NCI-H1930 (cell line): ENCODE measurements at regions not wholly inside any gene's neighbourhood (a gene's known extent, or its start where the extent isn't known, plus 50 kb on each side); places are given as distances from the start of the nearest gene placed in this dataset.

Experiments used
- DNase-seq, 2 experiments: peaks; one replicate each; lab custom pipeline; 2025; lab: John Stamatoyannopoulos, UW

DNA sequence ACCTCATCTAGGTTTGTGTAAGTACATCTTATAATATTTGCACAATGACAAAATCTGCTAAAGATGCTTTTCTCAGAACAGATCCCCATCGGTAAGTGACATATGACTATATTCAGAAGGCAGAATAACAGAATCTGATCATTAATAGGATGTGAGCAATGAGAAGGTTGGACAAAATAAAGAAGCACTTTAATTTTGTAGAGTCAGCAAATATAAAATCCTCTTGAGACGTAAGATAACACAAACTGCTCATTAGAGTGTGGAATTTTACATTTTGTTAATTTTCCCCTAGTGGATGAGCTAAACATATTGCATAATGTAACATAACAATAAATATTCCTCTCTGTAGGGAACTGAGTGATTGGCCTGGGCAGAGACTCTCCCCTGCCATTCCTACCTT lies 658.4 kb upstream of the ZP4 start:
- DNase-seq, result no peak

- DNase-seq, result no peak
These were observed 655.4 kb upstream of the ZP4 start for GRCh38 chr1:238546118-238546517.

DNA sequence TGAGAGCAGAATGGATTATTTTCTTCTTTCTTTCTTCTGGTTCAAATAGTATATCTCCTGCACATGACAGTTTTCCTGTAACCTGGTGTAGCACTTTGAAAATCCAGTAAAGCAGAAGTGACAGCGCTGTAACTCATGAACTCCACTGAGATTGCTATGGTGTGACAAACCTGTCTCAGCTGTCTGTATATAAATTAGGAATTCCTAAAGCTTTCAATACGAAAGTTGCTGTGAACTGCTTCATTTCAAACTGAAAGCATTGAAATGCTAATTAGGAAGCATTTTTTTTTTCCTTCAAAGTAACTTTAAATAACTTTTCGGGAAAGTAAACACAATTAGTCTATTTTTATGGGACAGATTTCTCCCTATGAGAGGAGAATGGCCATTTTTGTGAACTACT lies 646.9 kb upstream of the ZP4 start:
- DNase-seq, result no peak

GRCh38 chr1:238530209-238530851 lies 639.6 kb upstream of the ZP4 start:
- no peak for DNase-seq

GRCh38 chr1:238517711-238518110 lies 627.0 kb upstream of the ZP4 start:
- no peak for DNase-seq

DNA sequence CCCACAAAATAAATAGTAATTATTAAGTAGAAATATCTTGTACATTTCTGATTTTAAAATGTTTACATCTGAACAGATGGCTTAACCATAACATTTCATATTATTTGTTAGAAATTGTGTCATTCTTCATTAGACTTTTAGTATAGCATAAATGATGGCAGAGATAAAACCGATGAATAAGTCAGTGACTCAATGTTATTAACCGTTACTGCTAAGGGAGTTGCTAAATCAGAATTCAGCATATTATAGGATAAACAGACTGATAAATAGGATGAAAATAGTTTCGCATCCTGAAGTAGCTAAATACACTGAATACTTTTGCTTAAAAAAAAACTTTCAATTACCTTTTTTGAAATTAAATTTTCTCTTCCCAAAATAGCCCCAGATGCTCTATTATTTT lies 610.6 kb upstream of the ZP4 start:
- DNase-seq, result no peak

DNA sequence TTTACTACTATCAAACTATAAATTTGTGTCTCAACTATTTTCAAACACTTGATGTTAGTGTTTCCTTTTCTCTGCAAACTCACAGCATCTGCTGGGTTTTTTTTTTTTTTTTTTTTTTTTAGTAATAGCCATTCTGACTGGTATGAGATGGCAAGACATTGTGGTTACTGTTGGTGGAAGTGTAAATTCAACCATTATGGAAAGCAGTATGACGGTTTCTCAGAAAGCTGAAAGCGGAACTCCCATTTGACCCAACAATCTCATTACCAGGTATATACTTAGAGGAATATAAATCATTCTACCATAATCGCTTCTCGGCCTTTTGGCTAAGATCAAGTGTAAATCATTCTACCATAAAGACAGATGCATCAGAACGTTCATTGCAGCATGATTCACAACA lies 608.3 kb upstream of the ZP4 start:
- DNase-seq, result no peak

GRCh38 chr1:238492271-238492670 lies 601.5 kb upstream of the ZP4 start:
- no peak for DNase-seq

GRCh38 chr1:238491265-238491664 lies 600.5 kb upstream of the ZP4 start:
- DNase-seq, result no peak

DNA sequence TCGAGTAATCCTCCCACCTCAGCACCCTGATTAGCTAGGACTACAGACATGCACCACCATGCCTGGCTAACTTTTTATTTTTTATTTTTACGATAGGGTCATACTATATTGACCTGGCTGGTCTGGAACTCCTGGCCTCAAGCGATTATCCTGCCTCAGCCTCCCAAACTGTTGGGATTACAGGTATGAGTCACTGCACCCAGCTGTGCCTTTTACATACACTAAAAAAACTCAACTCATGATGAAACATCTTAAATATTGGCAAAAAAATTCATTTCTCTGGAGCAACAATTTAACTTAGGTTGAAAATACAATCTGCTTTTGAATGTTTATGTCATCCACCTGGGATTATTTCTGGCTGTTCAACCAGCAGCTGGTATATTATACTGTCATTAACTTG lies 598.3 kb upstream of the ZP4 start:
- DNase-seq, result no peak

DNA sequence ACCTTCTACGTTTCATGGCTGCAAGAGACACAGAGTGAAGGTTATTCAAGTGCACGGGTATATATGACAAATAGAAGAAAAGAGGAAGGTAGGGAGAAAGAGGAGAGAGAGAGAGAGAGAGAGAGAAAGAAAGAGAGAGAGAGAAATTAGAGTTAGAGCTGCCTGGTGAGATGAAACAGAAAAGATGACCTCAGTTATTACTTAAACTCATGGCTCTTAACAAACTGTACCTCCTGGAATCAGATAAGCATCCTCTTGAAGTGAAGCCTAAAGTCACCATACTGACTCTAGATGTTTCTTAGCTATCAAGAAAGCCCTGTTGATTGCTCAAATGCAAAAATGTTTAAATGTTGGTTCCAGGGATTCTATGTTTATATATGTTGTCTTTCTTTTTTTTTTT lies 597.7 kb upstream of the ZP4 start:
- DNase-seq, result no peak

DNA sequence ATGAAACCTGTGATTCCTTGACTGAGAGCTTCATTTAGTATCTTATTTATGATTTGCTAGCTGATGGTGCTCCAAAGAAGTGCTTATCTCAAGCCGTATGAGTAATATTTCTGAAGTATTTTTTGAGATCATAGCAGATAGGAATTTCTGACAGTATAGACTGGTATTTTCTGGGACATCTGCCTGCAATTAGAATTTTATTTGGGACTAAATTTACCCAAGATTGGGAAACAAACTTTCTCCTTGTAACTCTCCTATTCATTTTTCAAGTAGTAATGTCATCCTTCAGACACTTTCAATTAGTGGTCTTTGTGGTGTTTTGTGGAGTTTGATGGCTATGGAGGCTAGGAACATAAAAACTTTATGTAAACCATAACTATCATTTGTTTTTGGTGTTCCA lies 597.2 kb upstream of the ZP4 start:
- DNase-seq, result no peak

GRCh38 chr1:238485912-238486209 lies 595.1 kb upstream of the ZP4 start:
- no peak for DNase-seq

GRCh38 chr1:238485057-238485911 lies 594.6 kb upstream of the ZP4 start:
- no peak for DNase-seq

- DNase-seq, result no peak
These were observed 593.4 kb upstream of the ZP4 start for GRCh38 chr1:238484121-238484520.

GRCh38 chr1:238476841-238477240 lies 586.1 kb upstream of the ZP4 start:
- no peak for DNase-seq

DNA sequence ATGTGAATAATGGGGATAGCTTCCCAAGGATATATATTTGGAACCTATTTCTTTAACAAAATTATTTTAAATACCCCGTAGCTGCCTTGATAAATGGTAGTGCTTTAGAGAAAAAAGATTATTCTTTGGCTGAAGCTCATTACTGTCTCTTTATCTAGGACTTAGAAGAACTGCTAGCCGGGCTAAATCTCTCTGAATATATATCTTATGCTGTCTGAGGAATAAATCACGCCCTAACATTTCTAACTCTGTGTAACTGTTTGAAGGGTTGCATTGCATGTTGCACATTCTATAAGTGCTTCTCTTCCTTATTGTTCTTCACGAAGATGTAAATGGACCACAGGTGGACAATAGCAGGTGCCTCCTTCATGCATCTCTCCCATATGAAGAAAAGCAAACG lies 585.0 kb upstream of the ZP4 start:
- no peak for DNase-seq

DNA sequence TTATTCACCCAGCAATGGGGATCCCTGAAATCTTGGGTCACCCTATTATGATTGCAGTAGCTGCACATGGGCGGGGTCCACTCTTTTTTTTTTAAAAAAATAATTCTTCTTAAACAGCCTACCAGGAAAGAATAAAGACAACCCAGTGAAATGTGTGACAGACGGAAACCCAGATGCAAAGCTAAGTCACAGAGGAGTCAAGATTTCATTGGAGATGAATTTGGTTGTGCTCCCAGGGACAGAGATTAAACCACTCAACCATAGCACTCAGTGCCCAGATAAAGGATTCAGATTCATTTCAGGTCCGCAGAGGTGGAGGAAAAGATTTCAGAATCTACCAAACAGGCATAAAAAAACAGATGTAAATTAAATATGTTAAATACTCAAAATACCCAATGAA lies 583.5 kb upstream of the ZP4 start:
- DNase-seq, result no peak

DNA sequence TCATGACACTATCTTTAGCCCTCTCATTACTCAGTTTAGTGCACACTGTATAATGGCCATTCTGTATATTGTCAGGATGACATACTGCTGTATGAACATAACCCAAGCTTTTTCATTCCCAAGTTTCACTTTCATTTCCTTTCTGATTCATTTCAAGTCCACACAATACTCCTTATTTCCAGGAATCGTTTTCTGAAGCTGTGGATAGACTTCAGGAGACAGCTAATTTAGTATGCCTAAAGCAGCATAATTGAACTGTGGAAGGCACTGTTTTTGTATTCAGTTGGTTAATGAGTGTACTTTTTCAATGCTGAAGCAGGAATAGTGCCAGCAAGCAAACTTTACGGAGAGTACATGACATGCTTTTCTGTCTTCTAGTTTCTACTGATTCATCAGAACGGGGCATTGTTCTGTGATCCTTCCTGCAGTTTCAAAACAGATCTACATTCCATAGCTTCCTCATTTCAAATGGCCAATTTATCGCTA lies 578.5 kb upstream of the ZP4 start:
- no peak for DNase-seq

DNA sequence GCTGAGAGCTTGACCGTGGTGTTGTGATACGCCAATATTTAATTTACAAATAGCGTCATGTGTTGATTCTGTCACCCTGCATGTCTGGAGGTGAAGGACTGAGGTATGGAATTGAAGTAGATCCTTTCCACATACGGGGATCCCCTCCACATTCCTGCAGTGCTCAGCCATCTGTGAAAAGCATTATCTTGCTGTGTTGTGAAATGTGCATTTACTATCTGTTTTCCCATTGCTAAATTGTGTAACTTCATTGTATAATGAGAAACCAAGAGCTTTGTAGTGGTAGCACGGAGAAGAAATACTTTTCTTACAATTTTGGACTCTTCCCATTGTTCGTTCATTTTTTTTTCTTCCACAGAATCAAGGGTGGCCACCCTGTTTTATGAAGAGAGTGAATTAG lies 577.3 kb upstream of the ZP4 start:
- no peak for DNase-seq

DNA sequence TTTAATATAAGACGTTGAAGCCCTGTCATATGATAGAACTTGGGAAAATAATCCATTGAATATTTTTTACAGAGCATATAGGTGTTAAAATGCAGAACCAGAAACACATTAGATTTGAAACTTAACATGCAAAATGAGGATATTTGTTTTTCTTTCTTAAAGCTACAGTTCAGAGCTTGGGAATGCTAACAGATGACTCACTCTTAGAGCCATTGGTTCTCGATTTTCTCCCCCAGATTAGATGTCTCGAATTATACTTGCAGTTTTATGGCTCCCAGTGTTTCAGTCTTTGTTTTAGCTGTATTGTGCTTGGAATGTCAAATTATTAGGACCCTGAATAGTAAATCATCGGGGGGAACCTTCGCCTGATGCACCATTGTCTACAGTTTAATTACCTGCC lies 575.7 kb upstream of the ZP4 start:
- DNase-seq, result no peak

DNA sequence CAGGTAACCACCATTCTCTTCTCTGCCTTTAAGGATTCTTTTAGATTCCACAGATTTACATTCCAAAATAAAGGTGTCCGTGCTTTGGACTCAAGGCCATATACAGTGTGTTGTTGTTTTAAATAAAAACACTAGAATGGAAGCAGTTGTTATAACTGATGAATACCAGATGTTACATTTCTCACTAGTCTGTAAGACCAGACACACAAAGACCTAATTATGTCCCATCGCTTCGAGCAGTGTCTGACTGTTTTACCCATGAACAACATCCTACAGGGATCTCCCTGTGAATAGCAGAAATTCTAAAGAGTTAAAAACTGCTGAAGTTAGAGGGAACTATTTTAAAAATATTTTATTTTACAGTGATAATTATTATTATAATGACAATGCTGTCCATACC lies 574.7 kb upstream of the ZP4 start:
- DNase-seq, result no peak

DNA sequence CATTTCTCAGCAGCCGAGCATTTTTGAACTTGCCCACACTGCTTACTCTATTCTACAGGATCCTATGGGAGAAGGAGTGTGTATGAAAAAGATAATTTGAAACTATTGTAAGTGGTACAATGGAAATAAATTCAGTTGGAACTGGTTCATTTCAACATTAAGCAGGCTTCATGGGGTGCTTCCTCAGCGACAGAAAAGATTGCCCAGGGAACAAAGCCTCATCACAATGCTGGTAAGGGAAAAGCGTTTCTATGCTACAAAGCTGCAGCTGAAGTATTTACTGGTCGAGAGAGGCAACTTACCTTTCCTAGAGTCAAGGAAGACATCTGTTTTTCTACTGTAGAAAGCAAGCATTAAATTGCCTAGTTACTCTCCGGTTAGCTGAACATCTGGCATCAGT lies 568.2 kb upstream of the ZP4 start:
- peak; percentile 11 to 25 for DNase-seq

DNA sequence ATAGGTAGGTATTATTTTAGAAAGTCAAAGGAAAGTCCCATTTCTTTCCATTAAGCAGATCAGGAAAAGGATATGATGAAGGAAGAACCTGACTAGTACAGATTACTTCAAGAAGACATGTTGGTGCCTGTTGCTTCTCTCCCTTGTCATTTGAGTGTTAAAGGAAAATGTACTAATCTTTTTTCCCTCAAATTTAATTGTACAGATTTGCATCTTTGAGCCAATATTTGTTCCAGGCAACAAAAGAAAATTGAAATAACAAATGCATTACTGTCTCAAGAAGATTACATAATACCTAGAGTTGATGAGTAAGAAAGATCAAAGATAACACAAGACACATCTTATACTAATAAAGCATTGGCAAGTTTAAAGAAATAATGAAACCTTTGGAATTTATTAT lies 566.9 kb upstream of the ZP4 start:
- no peak for DNase-seq
